PC-3 (cell line): ENCODE measurements at regions not wholly inside any gene's neighbourhood (a gene's known extent, or its start where the extent isn't known, plus 50 kb on each side); places are given as distances from the start of the nearest gene placed in this dataset.

Experiments used
- EZH2 ChIP-seq: fragments of 300-600 bp; sonication (generic); IDR thresholded peaks from one replicate; pipeline ENCODE4 v1.6.1; 2017; ENCODE audit warnings: antibody characterized with exemption, mild to moderate bottlenecking, low read length; ENCODE audit not compliant: unreplicated experiment
- TF ChIP-seq, protein P1 (sequence below): fragments of 300-600 bp; sonication (generic); conservative IDR thresholded peaks from 2 replicates; pipeline ENCODE4 v1.5.1; 2017; ENCODE audit warnings: antibody characterized with exemption, low read depth, mild to moderate bottlenecking, low read length

DNA sequence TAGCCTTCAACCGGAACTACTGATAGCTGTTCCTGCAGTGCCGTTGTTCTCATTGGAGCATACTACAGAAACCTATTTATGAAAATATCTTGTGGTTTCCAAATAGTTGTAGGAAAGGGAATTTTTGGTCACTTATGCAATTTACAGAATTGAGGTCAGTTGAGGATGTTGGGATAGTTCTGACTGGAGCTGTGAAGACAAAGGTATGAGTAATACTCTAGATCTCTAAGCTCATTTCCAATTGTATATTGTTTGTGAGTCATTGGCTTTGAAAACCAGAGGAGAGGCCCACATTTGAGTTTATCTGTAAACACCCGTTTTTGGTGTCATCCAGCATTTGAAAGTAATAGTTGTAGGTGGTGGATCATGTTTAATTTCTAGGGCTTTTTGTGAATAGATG is 561.3 kb upstream of the WWC1 start:
- TF ChIP-seq EZH2: no peak
- TF ChIP-seq, protein P1, sequence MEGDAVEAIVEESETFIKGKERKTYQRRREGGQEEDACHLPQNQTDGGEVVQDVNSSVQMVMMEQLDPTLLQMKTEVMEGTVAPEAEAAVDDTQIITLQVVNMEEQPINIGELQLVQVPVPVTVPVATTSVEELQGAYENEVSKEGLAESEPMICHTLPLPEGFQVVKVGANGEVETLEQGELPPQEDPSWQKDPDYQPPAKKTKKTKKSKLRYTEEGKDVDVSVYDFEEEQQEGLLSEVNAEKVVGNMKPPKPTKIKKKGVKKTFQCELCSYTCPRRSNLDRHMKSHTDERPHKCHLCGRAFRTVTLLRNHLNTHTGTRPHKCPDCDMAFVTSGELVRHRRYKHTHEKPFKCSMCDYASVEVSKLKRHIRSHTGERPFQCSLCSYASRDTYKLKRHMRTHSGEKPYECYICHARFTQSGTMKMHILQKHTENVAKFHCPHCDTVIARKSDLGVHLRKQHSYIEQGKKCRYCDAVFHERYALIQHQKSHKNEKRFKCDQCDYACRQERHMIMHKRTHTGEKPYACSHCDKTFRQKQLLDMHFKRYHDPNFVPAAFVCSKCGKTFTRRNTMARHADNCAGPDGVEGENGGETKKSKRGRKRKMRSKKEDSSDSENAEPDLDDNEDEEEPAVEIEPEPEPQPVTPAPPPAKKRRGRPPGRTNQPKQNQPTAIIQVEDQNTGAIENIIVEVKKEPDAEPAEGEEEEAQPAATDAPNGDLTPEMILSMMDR: no peak
